ENCODE measurements at regions not wholly inside any gene's neighbourhood (a gene's known extent, or its start where the extent isn't known, plus 50 kb on each side); places are given as distances from the start of the nearest gene placed in this dataset.

GRCh38 chr7:47647181-47647917 lies 65.4 kb upstream of the TNS3 start:
- CTCF ChIA-PET (ENCODE audit: partially characterized antibody), result interaction anchor here (0.6 to 2.0 kb wide), 8 partner anchors 7 to 1740 kb away, joined by 3 to 6 read pairs (median 4); no protein-coding TSS in a partner anchor
- DNase-seq (ENCODE audit: low read depth in 1 of 2, low spot score in 2 of 2) (no peak), FAIRE-seq (no peak)
- TF ChIP-seq ATF3 (IDR thresholded peaks at IDR 0.05; ENCODE audit: insufficient read depth, low read depth, low read length) (no peak), NRF1 (IDR thresholded peaks at IDR 0.05; ENCODE audit: low read depth, low read length) (no peak)
- Histone ChIP-seq H3K9ac (replicated peaks in 1 of 4; ENCODE audit: extremely low read depth in 1 of 4, low read depth in 3 of 4, low read length in 3 of 4) (0 out of 7 replicates have a peak overlapping the region, but pooled peaks of 1 of the 4 experiments have one; percentile 10), H3K79me2 (ENCODE audit: control insufficient read depth in 1 of 2, insufficient read depth in 2 of 2, low read length in 2 of 2) (no peaks in the 10 kb centered on the region), H2AFZ (ENCODE audit: low read length) (peak overlapping the region; percentile 94), H3K23me2 (ENCODE audit: low read depth, low read length) (no peaks in the 10 kb centered on the region), H2AK5ac (ENCODE audit: low read depth, low read length) (no peak overlapping the region), H3K56ac (replicated peaks; ENCODE audit: insufficient read length, low read depth, low read length) (no peak overlapping the region), H3K18ac (ENCODE audit: extremely low read depth, low read length) (no peak overlapping the region), H3K4me2 (ENCODE audit: insufficient read depth in 1 of 2, low read depth in 2 of 2, low read length in 2 of 2) (no peak overlapping the region), H3K27me3 (replicated peaks in 1 of 4; ENCODE audit: control insufficient read depth in 3 of 4, extremely low read depth in 1 of 4, insufficient read depth in 3 of 4, low read length in 3 of 4) (no peaks in the 10 kb centered on the region), H3K36me3 (ENCODE audit: control insufficient read depth in 2 of 4, insufficient read depth in 4 of 4, low read length in 3 of 4) (no peaks in the 10 kb centered on the region), H3K27ac (ENCODE audit: low read depth, low read length) (no peak overlapping the region), H3K4ac (replicated peaks; ENCODE audit: insufficient read length, low read depth, low read length) (no peak overlapping the region), H4K5ac (ENCODE audit: insufficient read length, low read depth, low read length) (no peak overlapping the region), H2BK5ac (ENCODE audit: low read depth, low read length) (no peak overlapping the region), H4K20me1 (replicated peaks in 1 of 2; ENCODE audit: control insufficient read depth in 1 of 2, insufficient read depth in 2 of 2, low read length in 2 of 2) (no peaks in the 10 kb centered on the region), H4K91ac (replicated peaks; ENCODE audit: insufficient read length, low read length) (no peak overlapping the region), H2BK15ac (ENCODE audit: low read length) (no peak overlapping the region), H3K23ac (ENCODE audit: insufficient read length) (no peak overlapping the region), H4K8ac (ENCODE audit: extremely low read depth, insufficient read depth, low read length) (no peak overlapping the region; the same call in 1 of the 2 replicates), H3K14ac (ENCODE audit: insufficient read length) (no peak overlapping the region), H3K79me1 (ENCODE audit: low read depth, low read length) (no peaks in the 10 kb centered on the region), H3K9me3 (ENCODE audit: insufficient read depth in 2 of 2, low read depth in 1 of 2, low read length in 1 of 2) (no peaks in the 10 kb centered on the region; a peak in 1 of 4 replicates), H3K4me3 (ENCODE audit: extremely low read depth in 1 of 4, insufficient read depth in 2 of 4, low read depth in 3 of 4, low read length in 4 of 4) (no peak overlapping the region), H2BK12ac (ENCODE audit: low read depth, low read length) (no peak overlapping the region), H2BK20ac (ENCODE audit: low read length) (no peak overlapping the region), H3K4me1 (replicated peaks in 1 of 4; ENCODE audit: control insufficient read depth in 3 of 4, insufficient read depth in 4 of 4, low read length in 3 of 4) (peaks cover 0 to 6% (median 0%) of the 10 kb centered on the region in 4 experiments; a peak in 2 of 7 replicates), H2BK120ac (replicated peaks; ENCODE audit: low read depth, low read length) (no peak overlapping the region)
- 83% methylated on average over 9 of the region's 9 CpGs; no CpG with 5 or more reads in 1 of the 2 experiments for WGBS, 2 experiments (ENCODE audit: extremely low coverage in 1 of 2, insufficient coverage in 1 of 2, insufficient read length in 1 of 2, insufficient replicate concordance in 2 of 2, low coverage in 1 of 2, low lambda C conversion rate in 2 of 2, missing lambda C conversion rate in 1 of 2)
- POLR2A ChIA-PET (ENCODE audit: partially characterized antibody), result no interaction called here
